SK-N-SH (cell line): ENCODE measurements at regions not wholly inside any gene's neighbourhood (a gene's known extent, or its start where the extent isn't known, plus 50 kb on each side); places are given as distances from the start of the nearest gene placed in this dataset.

ENCODE experiments used
- CTCF ChIA-PET: fragments of 300-600, 350-600 bp; formaldehyde crosslinking; extraction: SDS; loops from one replicate; lab custom pipeline; 2021; lab: Yijun Ruan, JAX
- POLR2A ChIA-PET: fragments of 350-600 bp; sonication (Branson Sonifier 250); formaldehyde crosslinking; extraction: SDS; loops from one replicate; lab custom pipeline; 2020; ENCODE audit warnings: antibody characterized with exemption, inconsistent platforms; lab: Yijun Ruan, JAX
- DNase-seq: peaks from one replicate; pipeline ENCODE4 v3.0.0; 2012
- H2AFZ ChIP-seq: fragments of 200-600 bp; sonication (generic); 2 replicates; pipeline ENCODE4 v1.8.1; 2016; ENCODE audit warnings: antibody characterized with exemption, mild to moderate bottlenecking, low read depth
- H3F3A ChIP-seq: fragments of 200-600 bp; sonication (generic); replicated peaks from 2 replicates; pipeline ENCODE3; 2016; ENCODE audit warnings: antibody characterized with exemption, mild to moderate bottlenecking; ENCODE audit not compliant: insufficient read depth
- H3K27ac ChIP-seq, 2 experiments: fragments of 200-500 bp in 1 of 2; fragments of 200-600 bp in 1 of 2; sonication (Bioruptor generic) in 1 of 2; sonication (generic), shearing (Covaris generic) in 1 of 2; 2 replicates each; pipeline versions ENCODE4 v1.5.1 to v1.6.1; 2014 to 2016; ENCODE audit warnings: low read depth in 2 of 2, inconsistent platforms in 1 of 2, low read length in 1 of 2, mild to moderate bottlenecking in 1 of 2, mixed read lengths in 1 of 2
- H3K27me3 ChIP-seq: fragments of 200-600 bp; sonication (generic), shearing (Covaris generic); 2 replicates; pipeline ENCODE4 v1.6.1; 2016; ENCODE audit warnings: mixed run types; ENCODE audit not compliant: insufficient read depth
- H3K36me3 ChIP-seq, 2 experiments: fragments of 200-500 bp in 1 of 2; fragments of 200-600 bp in 1 of 2; sonication (Bioruptor generic) in 1 of 2; sonication (generic) in 1 of 2; replicated peaks in 1 of 2; 2 replicates each; pipeline versions ENCODE3 to v1.5.1; 2014 to 2016; ENCODE audit warnings: low read length in 1 of 2, mild to moderate bottlenecking in 1 of 2; ENCODE audit not compliant: insufficient read depth in 2 of 2, control insufficient read depth in 1 of 2
- H3K4me1 ChIP-seq, 2 experiments: fragments of 200-500 bp in 1 of 2; fragments of 200-600 bp in 1 of 2; sonication (Bioruptor generic) in 1 of 2; sonication (generic), shearing (Covaris generic) in 1 of 2; 2 replicates each; pipeline versions ENCODE4 v1.5.1 to v1.6.1; 2014 to 2016; ENCODE audit warnings: low read depth in 1 of 2, low read length in 1 of 2, mixed run types in 1 of 2; ENCODE audit not compliant: insufficient read depth in 2 of 2, control insufficient read depth in 1 of 2
- H3K4me2 ChIP-seq: fragments of 200-600 bp; sonication (generic), shearing (Covaris generic); 2 replicates; pipeline ENCODE4 v1.6.1; 2017; ENCODE audit warnings: mixed run types
- H3K4me3 ChIP-seq, 2 experiments: fragments of 200-500 bp in 1 of 2; fragments of 200-600 bp in 1 of 2; sonication (Bioruptor generic) in 1 of 2; sonication (generic), shearing (Covaris generic) in 1 of 2; 2 replicates each; pipeline versions ENCODE4 v1.5.1 to v1.8.1; 2014 to 2016; ENCODE audit warnings: low read depth in 2 of 2, inconsistent platforms in 1 of 2, low read length in 1 of 2, mild to moderate bottlenecking in 1 of 2, mixed read lengths in 1 of 2, moderate library complexity in 1 of 2
- H3K79me2 ChIP-seq: fragments of 200-600 bp; sonication (generic); 2 replicates; pipeline ENCODE4 v1.8.1; 2017; ENCODE audit warnings: mild to moderate bottlenecking; ENCODE audit not compliant: insufficient read depth
- H3K9ac ChIP-seq: fragments of 200-600 bp; sonication (generic); 2 replicates; pipeline ENCODE4 v1.6.1; 2017; ENCODE audit warnings: mixed run types
- H3K9me2 ChIP-seq: fragments of 200-600 bp; sonication (generic); 2 replicates; pipeline ENCODE4 v1.6.1; 2017; ENCODE audit warnings: mixed run types
- H3K9me3 ChIP-seq: fragments of 200-600 bp; sonication (generic); 2 replicates; pipeline ENCODE4 v1.6.1; 2017; ENCODE audit warnings: mixed run types, mild to moderate bottlenecking, moderate library complexity
- H4K20me1 ChIP-seq: fragments of 200-600 bp; sonication (generic); 2 replicates; pipeline ENCODE4 v1.6.1; 2017; ENCODE audit warnings: mild to moderate bottlenecking, mixed run types; ENCODE audit not compliant: insufficient read depth
- CHD2 ChIP-seq: fragments of 150-350 bp; IDR thresholded peaks from 2 replicates; pipeline ENCODE4 v1.6.1; 2018; ENCODE audit warnings: low read length; ENCODE audit not compliant: partially characterized antibody
- ELF1 ChIP-seq: IDR thresholded peaks from 2 replicates; pipeline ENCODE4 v1.4.0; 2012
- EP300 ChIP-seq, 2 experiments: IDR thresholded peaks; 2 replicates each; pipeline versions ENCODE4 v1.4.0 to v1.6.1; 2012; ENCODE audit warnings: borderline replicate concordance in 1 of 2, low read depth in 1 of 2, low read length in 1 of 2
- EZH2phosphoT487 ChIP-seq: fragments of 200-600 bp; sonication (generic); IDR thresholded peaks from 2 replicates; pipeline ENCODE4 v1.6.1; 2017; ENCODE audit warnings: low read depth, mixed run types, mild to moderate bottlenecking, antibody characterized with exemption, moderate library complexity, borderline replicate concordance
- FOSL2 ChIP-seq: IDR thresholded peaks from 2 replicates; pipeline ENCODE4 v1.4.0; 2012; ENCODE audit warnings: low read depth, mild to moderate bottlenecking, moderate library complexity, borderline replicate concordance
- FOXJ3 ChIP-seq: sonication (generic); formaldehyde crosslinking; IDR thresholded peaks from 2 replicates; pipeline ENCODE4 v1.5.1; 2020; ENCODE audit warnings: mild to moderate bottlenecking, missing genetic modification reagents
- MEF2A ChIP-seq: IDR thresholded peaks from 2 replicates; pipeline ENCODE4 v1.4.0; 2012; ENCODE audit warnings: low read depth, borderline replicate concordance
- NRF1 ChIP-seq: IDR thresholded peaks from 2 replicates; pipeline ENCODE4 v1.6.1; 2012; ENCODE audit warnings: low read depth, mild to moderate bottlenecking, low read length
- POLR2AphosphoS5 ChIP-seq: IDR thresholded peaks from 2 replicates; pipeline ENCODE4 v1.6.1; 2012; ENCODE audit warnings: low read depth, low read length
- RFX5 ChIP-seq: IDR thresholded peaks from 2 replicates; pipeline ENCODE4 v1.6.1; 2012; ENCODE audit warnings: mild to moderate bottlenecking, improper control_type of control experiment, low read length
- TCF12 ChIP-seq: IDR thresholded peaks from 2 replicates; pipeline ENCODE4 v1.4.0; 2012
- TEAD4 ChIP-seq: IDR thresholded peaks from 2 replicates; pipeline ENCODE4 v1.4.0; 2012; ENCODE audit warnings: mild to moderate bottlenecking, borderline replicate concordance; ENCODE audit not compliant: insufficient read depth
- WGBS: methylation state at CpG from one replicate; pipeline ENCODE4 v1.1.6; 2017; ENCODE audit warnings: low lambda C conversion rate; 5-methylcytosine and 5-hydroxymethylcytosine counted together
- TF ChIP-seq, protein P1 (sequence below): IDR thresholded peaks from 2 replicates; pipeline ENCODE4 v1.4.0; 2012; ENCODE audit warnings: low read depth
- TF ChIP-seq, protein P2 (sequence below): fragments of 200-600 bp; sonication (generic); IDR thresholded peaks from 2 replicates; pipeline ENCODE4 v1.6.1; 2017; ENCODE audit warnings: antibody characterized with exemption, mild to moderate bottlenecking, moderate library complexity

DNA sequence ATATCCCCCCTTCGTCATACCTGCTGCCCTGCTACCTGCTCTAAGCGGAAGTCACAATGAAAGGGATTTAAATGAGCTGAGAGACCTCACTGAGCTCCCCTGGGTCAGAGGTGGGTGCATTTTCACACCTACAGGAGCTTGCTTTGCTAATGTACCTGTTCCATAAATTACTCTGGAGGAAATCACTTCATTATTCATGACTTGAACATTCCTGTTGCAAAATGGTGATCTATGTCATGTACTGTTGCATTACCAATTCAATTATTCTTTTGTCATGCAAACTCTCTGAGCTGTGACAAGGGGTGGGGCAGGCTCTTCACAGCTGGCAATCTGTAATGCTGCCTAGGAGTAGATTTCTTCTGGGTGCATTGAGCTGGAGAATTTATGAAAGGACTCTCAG is 761.3 kb downstream of the TSN start:
- Histone ChIP-seq H3K4me3 (no peak overlapping the region), H3K9me3 (no peaks in the 10 kb centered on the region), H2AFZ (no peak overlapping the region), H4K20me1 (no peaks in the 10 kb centered on the region), H3K4me1 (peaks cover 0 to 9% of the 10 kb centered on the region in 2 experiments; a peak in 1 of 4 replicates), H3F3A (no peaks in the 10 kb centered on the region), H3K9me2 (no peaks in the 10 kb centered on the region), H3K9ac (no peak overlapping the region), H3K27ac (no peak overlapping the region), H3K36me3 (no peaks in the 10 kb centered on the region), H3K4me2 (no peak overlapping the region), H3K79me2 (no peaks in the 10 kb centered on the region), H3K27me3 (no peaks in the 10 kb centered on the region)
- 10% methylated on average over 2 of the region's 2 CpGs for WGBS
- ChIA-PET CTCF (no interaction called here), POLR2A (no interaction called here)
- no peak for DNase-seq
- TF ChIP-seq NRF1 = no peak
- no peak for TF ChIP-seq FOXJ3 (CRISPR knock-in tag)
- TF ChIP-seq CHD2 = no peak
- TF ChIP-seq EZH2phosphoT487 = no peak
- no peak for TF ChIP-seq ELF1
- no peak for TF ChIP-seq TEAD4
- no peak for TF ChIP-seq FOSL2
- TF ChIP-seq POLR2AphosphoS5 = no peak
- TF ChIP-seq MEF2A = no peak
- no peak for TF ChIP-seq RFX5
- TF ChIP-seq EP300 (IDR thresholded peaks at IDR 0.05; ENCODE audit: borderline replicate concordance in 1 of 2, low read depth in 1 of 2, low read length in 1 of 2) = no peak
- TF ChIP-seq TCF12 = no peak
- TF ChIP-seq, protein P1, sequence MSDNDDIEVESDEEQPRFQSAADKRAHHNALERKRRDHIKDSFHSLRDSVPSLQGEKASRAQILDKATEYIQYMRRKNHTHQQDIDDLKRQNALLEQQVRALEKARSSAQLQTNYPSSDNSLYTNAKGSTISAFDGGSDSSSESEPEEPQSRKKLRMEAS = no peak

DNA sequence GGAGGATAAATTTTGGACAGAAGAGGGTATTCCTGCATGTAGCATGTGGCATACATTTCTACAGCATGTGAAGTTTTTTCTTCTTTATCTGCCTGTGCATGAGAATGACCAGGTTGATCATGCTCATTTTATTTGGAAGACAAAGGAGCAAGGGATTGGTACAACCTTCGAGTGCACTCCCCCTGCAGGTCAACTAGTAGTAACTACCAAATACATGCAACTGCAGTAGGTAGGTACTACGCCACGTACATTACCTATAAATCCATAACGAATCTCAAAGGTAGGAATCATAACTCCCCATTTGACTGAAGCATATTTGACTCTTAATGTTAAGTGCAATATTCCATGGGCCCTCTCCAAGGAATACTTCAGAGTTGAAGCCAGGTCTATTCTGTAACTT is 763.9 kb downstream of the TSN start:
- Histone ChIP-seq H4K20me1 (no peaks in the 10 kb centered on the region), H3K27me3 (no peaks in the 10 kb centered on the region), H3K4me1 (peaks cover 8 to 9% of the 10 kb centered on the region in 2 experiments; a peak in 2 of 4 replicates), H3F3A (no peaks in the 10 kb centered on the region), H3K36me3 (no peaks in the 10 kb centered on the region), H3K9me2 (no peaks in the 10 kb centered on the region), H3K27ac (no peak overlapping the region), H2AFZ (no peak overlapping the region), H3K9ac (no peak overlapping the region), H3K9me3 (no peaks in the 10 kb centered on the region), H3K79me2 (no peaks in the 10 kb centered on the region), H3K4me3 (no peak overlapping the region), H3K4me2 (no peak overlapping the region)
- 44% methylated on average over 4 of the region's 4 CpGs for WGBS
- DNase-seq = no peak
- ChIA-PET CTCF (interaction anchor here (1.8 kb wide), 1 partner anchor 10 kb away, joined by 5 read pairs; no protein-coding TSS in a partner anchor), POLR2A (no interaction called here)
- TF ChIP-seq EZH2phosphoT487 = no peak
- TF ChIP-seq, protein P2, sequence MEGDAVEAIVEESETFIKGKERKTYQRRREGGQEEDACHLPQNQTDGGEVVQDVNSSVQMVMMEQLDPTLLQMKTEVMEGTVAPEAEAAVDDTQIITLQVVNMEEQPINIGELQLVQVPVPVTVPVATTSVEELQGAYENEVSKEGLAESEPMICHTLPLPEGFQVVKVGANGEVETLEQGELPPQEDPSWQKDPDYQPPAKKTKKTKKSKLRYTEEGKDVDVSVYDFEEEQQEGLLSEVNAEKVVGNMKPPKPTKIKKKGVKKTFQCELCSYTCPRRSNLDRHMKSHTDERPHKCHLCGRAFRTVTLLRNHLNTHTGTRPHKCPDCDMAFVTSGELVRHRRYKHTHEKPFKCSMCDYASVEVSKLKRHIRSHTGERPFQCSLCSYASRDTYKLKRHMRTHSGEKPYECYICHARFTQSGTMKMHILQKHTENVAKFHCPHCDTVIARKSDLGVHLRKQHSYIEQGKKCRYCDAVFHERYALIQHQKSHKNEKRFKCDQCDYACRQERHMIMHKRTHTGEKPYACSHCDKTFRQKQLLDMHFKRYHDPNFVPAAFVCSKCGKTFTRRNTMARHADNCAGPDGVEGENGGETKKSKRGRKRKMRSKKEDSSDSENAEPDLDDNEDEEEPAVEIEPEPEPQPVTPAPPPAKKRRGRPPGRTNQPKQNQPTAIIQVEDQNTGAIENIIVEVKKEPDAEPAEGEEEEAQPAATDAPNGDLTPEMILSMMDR = peak; percentile 18; the same call in 1 of the 2 replicates
